IMR-90 (cell line): ENCODE measurements at regions not wholly inside any gene's neighbourhood (a gene's known extent, or its start where the extent isn't known, plus 50 kb on each side); places are given as distances from the start of the nearest gene placed in this dataset.

Experiments used
- CEBPB ChIP-seq: IDR thresholded peaks from 2 replicates; pipeline ENCODE4 v1.6.1; 2012; ENCODE audit warnings: low read depth, low read length, improper control_type of control experiment
- MAFK ChIP-seq: IDR thresholded peaks from 2 replicates; pipeline ENCODE4 v1.6.1; 2012; ENCODE audit warnings: low read depth, low read length, improper control_type of control experiment
- NFE2L2 ChIP-seq: fragments of 150-350 bp; IDR thresholded peaks from 2 replicates; pipeline ENCODE4 v1.6.1; 2016; ENCODE audit warnings: low read depth, mild to moderate bottlenecking, low read length
- POLR2A ChIP-seq: IDR thresholded peaks from 2 replicates; pipeline ENCODE4 v1.6.1; 2012; ENCODE audit warnings: mild to moderate bottlenecking, low read depth, low read length
- TF ChIP-seq, protein P1 (sequence below): conservative IDR thresholded peaks from 2 replicates; pipeline ENCODE4 v1.5.1; 2012; ENCODE audit warnings: mild to moderate bottlenecking, low read depth, low read length, improper control_type of control experiment

DNA sequence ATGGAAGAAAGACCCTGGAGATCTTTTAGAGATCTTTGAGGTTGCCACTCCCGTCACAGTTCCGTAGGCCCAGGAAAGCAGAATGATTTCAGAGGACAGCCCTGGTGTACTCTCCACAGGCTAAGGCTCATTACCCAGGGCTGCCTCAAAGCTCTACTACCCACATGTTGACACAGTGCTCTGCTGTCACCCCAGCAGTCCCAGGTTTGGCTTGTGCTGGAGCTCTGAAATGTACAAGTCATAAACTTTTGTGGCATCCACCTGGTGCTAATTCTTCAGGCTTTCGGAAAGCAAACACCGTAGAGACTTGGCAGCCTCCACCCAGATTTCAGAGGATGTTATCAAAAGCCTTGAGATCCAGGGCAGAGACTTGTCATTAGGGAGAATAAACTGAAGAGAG is 136.5 kb downstream of the MTRR start:
- TF ChIP-seq, protein P1, sequence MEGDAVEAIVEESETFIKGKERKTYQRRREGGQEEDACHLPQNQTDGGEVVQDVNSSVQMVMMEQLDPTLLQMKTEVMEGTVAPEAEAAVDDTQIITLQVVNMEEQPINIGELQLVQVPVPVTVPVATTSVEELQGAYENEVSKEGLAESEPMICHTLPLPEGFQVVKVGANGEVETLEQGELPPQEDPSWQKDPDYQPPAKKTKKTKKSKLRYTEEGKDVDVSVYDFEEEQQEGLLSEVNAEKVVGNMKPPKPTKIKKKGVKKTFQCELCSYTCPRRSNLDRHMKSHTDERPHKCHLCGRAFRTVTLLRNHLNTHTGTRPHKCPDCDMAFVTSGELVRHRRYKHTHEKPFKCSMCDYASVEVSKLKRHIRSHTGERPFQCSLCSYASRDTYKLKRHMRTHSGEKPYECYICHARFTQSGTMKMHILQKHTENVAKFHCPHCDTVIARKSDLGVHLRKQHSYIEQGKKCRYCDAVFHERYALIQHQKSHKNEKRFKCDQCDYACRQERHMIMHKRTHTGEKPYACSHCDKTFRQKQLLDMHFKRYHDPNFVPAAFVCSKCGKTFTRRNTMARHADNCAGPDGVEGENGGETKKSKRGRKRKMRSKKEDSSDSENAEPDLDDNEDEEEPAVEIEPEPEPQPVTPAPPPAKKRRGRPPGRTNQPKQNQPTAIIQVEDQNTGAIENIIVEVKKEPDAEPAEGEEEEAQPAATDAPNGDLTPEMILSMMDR: no peak
- TF ChIP-seq POLR2A (no peak), MAFK (no peak), CEBPB (no peak), NFE2L2 (no peak)
